ENCODE measurements at regions not wholly inside any gene's neighbourhood (a gene's known extent, or its start where the extent isn't known, plus 50 kb on each side); places are given as distances from the start of the nearest gene placed in this dataset.
"Not testable (repeated sequence)": the region's sequence is repeated elsewhere in the genome, so short reads cannot be mapped to it uniquely, and the experiment has no call there.

- H3K36me3 ChIP-seq, result no peaks in the 10 kb centered on the region
- no peak overlapping the region for H3K4me3 ChIP-seq
- H3K27me3 ChIP-seq, result no peaks in the 10 kb centered on the region
- in situ Hi-C loops (cut with MboI; ENCODE audit: low sequenced_read_pairs in 4 of 4) (no loop called here), intact Hi-C loops (cut with DNase I; ENCODE audit: low total_unique reads) (no loop called here)
- no peak for DNase-seq
- no peaks in the 10 kb centered on the region for H3K4me1 ChIP-seq
- H3K9me3 ChIP-seq, result no peaks in the 10 kb centered on the region
- TF ChIP-seq CTCF (IDR thresholded peaks at IDR 0.05 in 4 of 5, conservative IDR thresholded peaks at IDR 0.05 in 1 of 5) (no peak), POLR2A (IDR thresholded peaks at IDR 0.05) (no peak)
- no peak for ATAC-seq
- no peak overlapping the region for H3K27ac ChIP-seq
Measured at GRCh38 chr6:9126878-9127560, 691.7 kb upstream of the SLC35B3 start.

DNA sequence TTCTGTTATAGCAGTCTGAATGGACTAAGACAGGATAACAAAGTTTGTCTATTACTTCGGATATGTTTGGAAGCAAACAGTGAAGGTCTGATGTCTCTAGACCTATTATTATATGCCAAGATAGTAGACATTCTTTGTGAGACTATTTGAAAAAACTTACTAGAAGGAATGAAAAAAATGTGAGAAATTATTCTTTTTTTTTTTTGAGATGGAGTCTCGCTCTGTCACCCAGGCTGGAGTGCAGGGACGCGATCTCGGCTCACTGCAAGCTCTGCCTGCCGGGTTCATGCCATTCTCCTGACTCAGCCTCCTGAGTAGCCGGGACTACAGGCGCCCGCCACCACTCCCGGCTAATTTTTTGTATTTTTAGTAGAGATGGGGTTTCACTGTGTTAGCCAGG, 690.7 kb upstream of the SLC35B3 start:
- ATAC-seq; H3K27ac ChIP-seq; H3K4me3 ChIP-seq; DNase-seq; H3K4me1 ChIP-seq; H3K36me3 ChIP-seq; H3K27me3 ChIP-seq; intact Hi-C loops (cut with DNase I; ENCODE audit: low total_unique reads); H3K9me3 ChIP-seq; in situ Hi-C loops (cut with MboI; ENCODE audit: low sequenced_read_pairs in 4 of 4): not testable (repeated sequence)

DNA sequence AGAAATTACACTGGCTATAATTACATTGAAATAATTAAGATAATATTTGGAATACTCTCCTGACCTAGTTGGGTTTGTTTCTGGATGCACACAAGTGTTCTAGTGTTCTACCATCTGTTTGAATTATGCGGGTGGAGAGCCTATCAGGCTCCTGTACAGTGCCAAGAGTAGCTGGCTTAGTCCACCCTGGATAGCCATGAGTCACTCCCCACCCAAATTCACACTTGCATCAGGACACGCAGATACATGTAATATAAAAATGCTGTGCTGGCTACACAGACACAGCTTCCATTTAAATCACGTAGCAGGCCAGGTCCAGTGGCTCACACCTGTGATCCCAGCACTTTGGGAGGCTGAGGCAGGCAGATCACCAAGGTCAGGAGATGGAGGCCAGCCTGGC, 686.2 kb upstream of the SLC35B3 start:
- ATAC-seq, result no peak
- H3K4me1 ChIP-seq, result no peaks in the 10 kb centered on the region
- TF ChIP-seq POLR2A (IDR thresholded peaks at IDR 0.05) (no peak), CTCF (IDR thresholded peaks at IDR 0.05 in 4 of 5, conservative IDR thresholded peaks at IDR 0.05 in 1 of 5) (no peak)
- in situ Hi-C loops (cut with MboI; ENCODE audit: low sequenced_read_pairs in 4 of 4), result no loop called here
- no peak overlapping the region for H3K27ac ChIP-seq
- no peaks in the 10 kb centered on the region for H3K9me3 ChIP-seq
- H3K4me3 ChIP-seq, result no peak overlapping the region
- H3K27me3 ChIP-seq, result no peaks in the 10 kb centered on the region
- no peaks in the 10 kb centered on the region for H3K36me3 ChIP-seq
- DNase-seq, result no peak
- intact Hi-C loops (cut with DNase I; ENCODE audit: low total_unique reads), result no loop called here

- intact Hi-C loops (cut with DNase I; ENCODE audit: low total_unique reads), result no loop called here
- Histone ChIP-seq H3K36me3 (no peaks in the 10 kb centered on the region), H3K4me3 (no peak overlapping the region), H3K9me3 (no peaks in the 10 kb centered on the region), H3K27ac (no peak overlapping the region), H3K4me1 (no peaks in the 10 kb centered on the region), H3K27me3 (no peaks in the 10 kb centered on the region)
- TF ChIP-seq POLR2A (IDR thresholded peaks at IDR 0.05) (no peak), CTCF (IDR thresholded peaks at IDR 0.05 in 4 of 5, conservative IDR thresholded peaks at IDR 0.05 in 1 of 5) (no peak)
- ATAC-seq (no peak), DNase-seq (no peak)
- in situ Hi-C loops (cut with MboI; ENCODE audit: low sequenced_read_pairs in 4 of 4), result no loop called here
Measured at GRCh38 chr6:9116026-9116425, 680.7 kb upstream of the SLC35B3 start.

GRCh38 chr6:9112544-9112943, 677.2 kb upstream of the SLC35B3 start:
- intact Hi-C loops (cut with DNase I; ENCODE audit: low total_unique reads), result no loop called here
- in situ Hi-C loops (cut with MboI; ENCODE audit: low sequenced_read_pairs in 4 of 4), result no loop called here
- TF ChIP-seq CTCF (IDR thresholded peaks at IDR 0.05 in 4 of 5, conservative IDR thresholded peaks at IDR 0.05 in 1 of 5) (no peak), POLR2A (IDR thresholded peaks at IDR 0.05) (no peak)
- Histone ChIP-seq H3K36me3 (no peaks in the 10 kb centered on the region), H3K4me3 (no peak overlapping the region), H3K27me3 (no peaks in the 10 kb centered on the region), H3K4me1 (no peaks in the 10 kb centered on the region), H3K9me3 (no peaks in the 10 kb centered on the region), H3K27ac (no peak overlapping the region)
- DNase-seq (no peak), ATAC-seq (no peak)

Data from gastrocnemius medialis (tissue), 4 donors.